ENCODE measurements at regions not wholly inside any gene's neighbourhood (a gene's known extent, or its start where the extent isn't known, plus 50 kb on each side); places are given as distances from the start of the nearest gene placed in this dataset.
"Not testable (repeated sequence)": the region's sequence is repeated elsewhere in the genome, so short reads cannot be mapped to it uniquely, and the experiment has no call there.

GRCh38 chrX:11887175-11887574, 129.1 kb downstream of the MSL3 start:
- DNase-seq (ENCODE audit: low read depth) = no peak
- H3K4me3 ChIP-seq (ENCODE audit: low read length) = no peak overlapping the region
- no peak for TF ChIP-seq CTCF (conservative IDR thresholded peaks at IDR 0.05; ENCODE audit: low read depth, low read length)

GRCh38 chrX:11888421-11888820, 130.4 kb downstream of the MSL3 start:
- no peak for DNase-seq (ENCODE audit: low read depth)
- TF ChIP-seq CTCF (conservative IDR thresholded peaks at IDR 0.05; ENCODE audit: low read depth, low read length) = no peak
- no peak overlapping the region for H3K4me3 ChIP-seq (ENCODE audit: low read length)

GRCh38 chrX:11889791-11890190, 131.8 kb downstream of the MSL3 start:
- DNase-seq (ENCODE audit: low read depth) = no peak
- H3K4me3 ChIP-seq (ENCODE audit: low read length) = no peak overlapping the region
- TF ChIP-seq CTCF (conservative IDR thresholded peaks at IDR 0.05; ENCODE audit: low read depth, low read length) = no peak

GRCh38 chrX:11890836-11891514, 132.9 kb downstream of the MSL3 start:
- TF ChIP-seq CTCF (conservative IDR thresholded peaks at IDR 0.05; ENCODE audit: low read depth, low read length) = no peak
- no peak for DNase-seq (ENCODE audit: low read depth)
- no peak overlapping the region for H3K4me3 ChIP-seq (ENCODE audit: low read length)

GRCh38 chrX:11893933-11894710, 136.1 kb downstream of the MSL3 start:
- no peak for TF ChIP-seq CTCF (conservative IDR thresholded peaks at IDR 0.05; ENCODE audit: low read depth, low read length)
- DNase-seq (ENCODE audit: low read depth) = no peak
- no peak overlapping the region for H3K4me3 ChIP-seq (ENCODE audit: low read length)

- DNase-seq (ENCODE audit: low read depth) = peak; percentile 44
- H3K4me3 ChIP-seq (ENCODE audit: low read length) = no peak overlapping the region
- no peak for TF ChIP-seq CTCF (conservative IDR thresholded peaks at IDR 0.05; ENCODE audit: low read depth, low read length)
Observed at GRCh38 chrX:11899091-11899490, 141.1 kb downstream of the MSL3 start.

- not testable (repeated sequence) for DNase-seq (ENCODE audit: low read depth); H3K4me3 ChIP-seq (ENCODE audit: low read length)
Observed at GRCh38 chrX:11905933-11906332, 147.9 kb downstream of the MSL3 start.
